ENCODE measurements at regions not wholly inside any gene's neighbourhood (a gene's known extent, or its start where the extent isn't known, plus 50 kb on each side); places are given as distances from the start of the nearest gene placed in this dataset.

GRCh38 chr4:133868856-133869255 lies 332.7 kb downstream of the PABPC4L start:
- intact Hi-C loops (cut with micrococcal nuclease) (no loop called here), dilution Hi-C loops (cut with MboI; ENCODE audit: extremely low pct_ligation_motif_present, low sequenced_read_pairs) (no loop called here)
- no peaks in the 10 kb centered on the region for H3K36me3 ChIP-seq (ENCODE audit: control insufficient read depth in 2 of 2, extremely low read depth in 1 of 2, insufficient read depth in 2 of 2, low read length in 2 of 2)
- no peak overlapping the region for H3K27ac ChIP-seq (ENCODE audit: insufficient read depth, low read depth, low read length)
- no peak overlapping the region for H2AFZ ChIP-seq (ENCODE audit: low read depth, low read length)
- BruUV-seq (replicated peaks), result no TSS peak
- TF ChIP-seq JUN (IDR thresholded peaks at IDR 0.05; ENCODE audit: borderline replicate concordance, insufficient read depth, insufficient read length, low read depth) (no peak), GATA2 (IDR thresholded peaks at IDR 0.05; ENCODE audit: insufficient read depth, insufficient read length, low read depth, low read length) (no peak), POLR2AphosphoS5 (IDR thresholded peaks at IDR 0.05; ENCODE audit: insufficient read depth, low read depth, low read length) (no peak), CTCF (IDR thresholded peaks at IDR 0.05; ENCODE audit: extremely low read depth in 1 of 2, insufficient read depth in 1 of 2, low read depth in 1 of 2, low read length in 2 of 2) (no peak), POLR2A (IDR thresholded peaks at IDR 0.05; ENCODE audit: low read depth, low read length) (no peak), MYC (IDR thresholded peaks at IDR 0.05; ENCODE audit: low read depth, low read length) (no peak), FOS (IDR thresholded peaks at IDR 0.05; ENCODE audit: borderline replicate concordance, insufficient read depth, low read length) (no peak), EZH2 (IDR thresholded peaks at IDR 0.05; ENCODE audit: borderline replicate concordance, low read depth, low read length, severe bottlenecking) (no peak)
- TF ChIP-seq, protein P1, sequence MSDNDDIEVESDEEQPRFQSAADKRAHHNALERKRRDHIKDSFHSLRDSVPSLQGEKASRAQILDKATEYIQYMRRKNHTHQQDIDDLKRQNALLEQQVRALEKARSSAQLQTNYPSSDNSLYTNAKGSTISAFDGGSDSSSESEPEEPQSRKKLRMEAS (IDR thresholded peaks at IDR 0.05; ENCODE audit: insufficient read depth, insufficient read length), result no peak
- FAIRE-seq (no peak), DNase-seq (ENCODE audit: low read depth, low spot score) (no peak)
- no peaks in the 10 kb centered on the region for H3K79me2 ChIP-seq (ENCODE audit: control insufficient read depth, insufficient read depth, low read length)
- no peaks in the 10 kb centered on the region for H3K27me3 ChIP-seq (ENCODE audit: control insufficient read depth in 2 of 2, insufficient read depth in 2 of 2, low read length in 2 of 2)
- H3K4me1 ChIP-seq (ENCODE audit: control insufficient read depth, extremely low read depth, insufficient read depth, low read length), result peaks cover 4% of the 10 kb centered on the region
- no peak overlapping the region for H3K4me2 ChIP-seq (ENCODE audit: insufficient read depth, low read length)
- no peaks in the 10 kb centered on the region for H4K20me1 ChIP-seq (replicated peaks; ENCODE audit: control insufficient read depth, extremely low read depth, insufficient read depth, low read length)
- ChIA-PET POLR2A (no interaction called here), CTCF (interaction anchor here (1.2 kb wide), 1 partner anchor 722 kb away, joined by 3 read pairs; no protein-coding TSS in a partner anchor)
- no peak overlapping the region for H3K9ac ChIP-seq (replicated peaks; ENCODE audit: extremely low read depth, insufficient read depth, low read length)
- no peaks in the 10 kb centered on the region for H3K9me3 ChIP-seq (replicated peaks; ENCODE audit: control insufficient read depth, insufficient read depth, low read length)
- no peak overlapping the region for H3K4me3 ChIP-seq (replicated peaks in 1 of 3; ENCODE audit: insufficient read depth in 1 of 3, low read depth in 1 of 3, low read length in 3 of 3)
- no peaks in the 10 kb centered on the region for H3K9me1 ChIP-seq (replicated peaks; ENCODE audit: control insufficient read depth, extremely low read depth, insufficient read depth, low read length)
